AG04449 (cell line): ENCODE measurements at regions not wholly inside any gene's neighbourhood (a gene's known extent, or its start where the extent isn't known, plus 50 kb on each side); places are given as distances from the start of the nearest gene placed in this dataset.

Experiments
- CTCF ChIA-PET: fragments of 350-600 bp; formaldehyde crosslinking; extraction: SDS; loops from one replicate; lab custom pipeline; 2021; ENCODE audit warnings: antibody characterized with exemption; lab: Yijun Ruan, JAX
- POLR2A ChIA-PET: fragments of 400-600, 350-600 bp; formaldehyde crosslinking; extraction: SDS; loops from one replicate; lab custom pipeline; 2020; ENCODE audit warnings: antibody characterized with exemption, inconsistent platforms; lab: Yijun Ruan, JAX
- DNase-seq: peaks from one replicate; pipeline ENCODE4 v3.0.0-alpha.2; 2010; ENCODE audit warnings: low read depth, low spot score
- H3K4me3 ChIP-seq: 2 replicates; pipeline ENCODE4 v1.5.1; 2011; ENCODE audit warnings: low read depth, mild to moderate bottlenecking, control low read depth, low read length
- TF ChIP-seq, protein P1 (sequence below): IDR thresholded peaks from one replicate; pipeline ENCODE4 v1.5.1; 2011; ENCODE audit warnings: mild to moderate bottlenecking, moderate library complexity, low read length, control low read depth, inconsistent platforms; ENCODE audit not compliant: insufficient read depth; ENCODE audit errors: missing control alignments

DNA sequence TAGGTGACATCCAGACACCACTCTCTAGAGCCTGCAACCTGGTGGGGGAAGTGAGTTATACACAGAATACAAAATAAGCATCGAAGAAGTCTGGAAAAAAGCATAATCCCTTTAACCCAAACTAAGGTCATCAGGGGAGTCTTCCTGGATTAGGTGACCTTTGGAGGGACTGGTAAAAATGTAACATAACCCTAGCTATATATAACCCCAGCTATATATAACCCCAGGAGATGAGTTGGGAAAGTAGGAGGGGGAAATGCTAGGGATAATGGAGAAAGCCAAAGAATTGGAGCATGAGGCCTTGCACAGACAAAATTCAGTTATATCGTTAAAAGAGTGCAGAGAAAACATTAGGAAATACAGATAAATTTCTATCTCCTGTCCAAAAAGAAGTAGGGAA is 164.8 kb downstream of the QRSL1 start:
- POLR2A ChIA-PET: no interaction called here
- CTCF ChIA-PET: no interaction called here
- H3K4me3 ChIP-seq: no peak overlapping the region
- DNase-seq: no peak
- TF ChIP-seq, protein P1, sequence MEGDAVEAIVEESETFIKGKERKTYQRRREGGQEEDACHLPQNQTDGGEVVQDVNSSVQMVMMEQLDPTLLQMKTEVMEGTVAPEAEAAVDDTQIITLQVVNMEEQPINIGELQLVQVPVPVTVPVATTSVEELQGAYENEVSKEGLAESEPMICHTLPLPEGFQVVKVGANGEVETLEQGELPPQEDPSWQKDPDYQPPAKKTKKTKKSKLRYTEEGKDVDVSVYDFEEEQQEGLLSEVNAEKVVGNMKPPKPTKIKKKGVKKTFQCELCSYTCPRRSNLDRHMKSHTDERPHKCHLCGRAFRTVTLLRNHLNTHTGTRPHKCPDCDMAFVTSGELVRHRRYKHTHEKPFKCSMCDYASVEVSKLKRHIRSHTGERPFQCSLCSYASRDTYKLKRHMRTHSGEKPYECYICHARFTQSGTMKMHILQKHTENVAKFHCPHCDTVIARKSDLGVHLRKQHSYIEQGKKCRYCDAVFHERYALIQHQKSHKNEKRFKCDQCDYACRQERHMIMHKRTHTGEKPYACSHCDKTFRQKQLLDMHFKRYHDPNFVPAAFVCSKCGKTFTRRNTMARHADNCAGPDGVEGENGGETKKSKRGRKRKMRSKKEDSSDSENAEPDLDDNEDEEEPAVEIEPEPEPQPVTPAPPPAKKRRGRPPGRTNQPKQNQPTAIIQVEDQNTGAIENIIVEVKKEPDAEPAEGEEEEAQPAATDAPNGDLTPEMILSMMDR: no peak

DNA sequence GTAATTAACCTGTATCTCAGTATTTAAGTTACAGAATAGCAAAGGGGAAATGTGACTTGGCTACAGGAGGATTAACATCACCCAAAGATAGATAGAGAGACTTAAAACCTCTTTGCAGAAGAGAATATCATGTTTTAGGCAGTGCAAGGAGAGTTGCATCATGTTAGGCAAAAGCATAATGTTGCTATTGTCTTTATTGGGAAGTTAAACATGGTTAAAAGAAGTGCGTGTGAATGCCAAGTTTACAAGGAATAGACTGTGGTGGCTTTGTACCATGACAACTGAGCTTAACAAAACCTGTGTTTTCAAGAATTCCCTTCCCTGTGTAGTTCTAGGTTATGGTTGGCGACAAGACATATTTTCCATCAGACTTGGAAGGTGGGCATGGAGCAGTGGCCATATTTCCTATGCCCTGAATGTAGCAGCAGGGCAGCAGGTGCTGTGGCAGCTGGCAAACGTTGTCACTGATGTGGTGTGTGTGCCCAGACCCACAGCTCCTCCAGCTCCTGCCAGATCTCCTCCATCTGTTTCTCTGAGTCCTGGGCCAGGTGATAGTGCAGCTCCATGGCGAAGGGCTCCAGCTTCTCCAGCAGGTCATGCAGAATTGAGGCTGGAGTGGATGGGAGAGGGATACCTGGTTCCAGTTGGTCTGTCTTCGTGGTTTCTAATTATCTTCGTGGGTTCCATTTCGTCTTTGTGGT is 163.3 kb downstream of the QRSL1 start:
- ChIA-PET CTCF (no interaction called here), POLR2A (no interaction called here)
- no peak for DNase-seq
- H3K4me3 ChIP-seq: no peak overlapping the region
- TF ChIP-seq, protein P1: no peak

DNA sequence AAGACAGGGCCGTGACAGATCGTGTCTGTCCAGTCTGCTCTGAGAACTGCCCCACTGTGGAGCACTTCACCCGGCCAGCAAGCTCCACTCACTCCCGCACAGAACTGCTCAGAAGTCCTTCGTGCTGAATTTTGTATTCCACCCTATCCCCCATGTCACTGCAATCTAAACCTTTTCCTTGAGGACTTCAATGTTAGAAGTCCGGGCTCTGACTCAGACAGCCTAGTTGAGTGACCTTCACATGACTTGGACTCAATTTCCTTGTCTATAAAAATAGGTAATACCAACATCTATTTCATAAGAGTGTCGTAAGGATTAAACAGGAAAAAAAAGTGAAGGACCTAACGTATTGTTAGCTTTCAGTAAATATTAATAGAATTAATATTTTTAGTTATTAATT is 161.6 kb downstream of the QRSL1 start:
- DNase-seq: no peak
- ChIA-PET CTCF (no interaction called here), POLR2A (no interaction called here)
- TF ChIP-seq, protein P1: no peak
- H3K4me3 ChIP-seq: no peak overlapping the region

DNA sequence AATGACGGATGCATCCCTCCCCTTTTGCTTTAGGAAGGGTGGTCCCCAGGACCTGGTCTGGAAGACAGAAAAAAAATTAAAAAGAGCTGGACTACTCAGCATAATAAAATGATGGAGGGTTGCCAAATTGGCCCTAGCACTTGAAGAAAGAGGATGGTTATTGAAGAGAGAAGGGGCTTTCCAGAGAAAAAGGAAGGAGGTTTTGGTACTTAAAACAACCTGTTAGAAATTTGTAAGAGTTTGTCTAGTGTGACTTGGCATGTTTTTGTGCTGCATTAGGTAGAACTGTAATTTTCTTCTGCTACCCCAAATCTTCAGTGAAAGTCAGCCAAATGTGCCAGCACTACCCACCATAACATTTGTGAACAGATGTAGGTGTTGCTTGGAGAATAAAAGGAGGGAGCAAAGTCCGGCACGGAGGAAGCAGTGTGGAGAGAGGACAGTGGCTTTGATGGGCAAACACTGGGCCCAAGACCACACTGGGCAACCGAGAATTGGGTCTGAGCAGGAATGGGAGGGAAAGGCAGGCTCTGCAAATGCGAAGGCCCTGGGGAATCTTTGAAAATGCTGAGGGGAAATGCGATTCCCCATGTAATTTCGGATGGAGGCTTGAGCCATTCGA is 160.9 kb downstream of the QRSL1 start:
- ChIA-PET CTCF (no interaction called here), POLR2A (no interaction called here)
- TF ChIP-seq, protein P1: no peak
- no peak overlapping the region for H3K4me3 ChIP-seq
- no peak for DNase-seq

DNA sequence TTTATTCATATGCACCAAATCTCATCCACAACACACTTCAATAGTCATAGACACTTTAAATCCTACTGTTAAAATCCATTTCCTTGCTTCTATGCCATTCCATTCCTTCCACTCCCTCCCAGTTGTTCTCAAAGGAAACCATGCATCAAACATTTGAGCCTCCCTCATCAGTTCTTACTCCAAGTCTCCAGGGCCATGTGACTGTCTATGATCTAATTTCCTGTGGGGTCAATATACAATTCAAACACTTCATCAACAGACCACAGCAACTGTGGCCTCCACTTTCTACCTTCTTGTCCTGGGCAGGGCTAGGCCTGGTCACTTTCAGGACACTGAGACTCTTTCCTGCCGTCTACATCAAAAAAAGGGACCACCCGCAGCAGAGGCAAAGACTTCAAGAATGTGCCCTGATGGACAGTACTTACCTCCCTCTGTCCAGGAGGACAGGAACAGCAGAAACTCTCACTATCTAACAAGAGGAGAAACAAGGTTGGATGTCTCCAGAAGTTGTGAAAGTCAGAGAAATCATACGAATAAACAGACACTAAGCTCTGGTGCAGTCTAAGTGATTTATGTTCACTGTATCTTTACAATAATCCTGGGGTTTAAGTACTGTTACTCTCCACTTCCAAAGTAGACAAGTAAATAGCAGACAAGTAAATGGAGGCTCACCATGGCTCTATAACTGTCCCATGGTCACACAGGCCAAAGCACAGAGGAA is 160.2 kb downstream of the QRSL1 start:
- POLR2A ChIA-PET: no interaction called here

More for the DNA sequence above, 160.2 kb downstream of the QRSL1 start:
- CTCF ChIA-PET: no interaction called here
- TF ChIP-seq, protein P1: no peak
- DNase-seq: no peak
- H3K4me3 ChIP-seq: no peak overlapping the region
